ENCODE measurements at regions not wholly inside any gene's neighbourhood (a gene's known extent, or its start where the extent isn't known, plus 50 kb on each side); places are given as distances from the start of the nearest gene placed in this dataset.

DNA sequence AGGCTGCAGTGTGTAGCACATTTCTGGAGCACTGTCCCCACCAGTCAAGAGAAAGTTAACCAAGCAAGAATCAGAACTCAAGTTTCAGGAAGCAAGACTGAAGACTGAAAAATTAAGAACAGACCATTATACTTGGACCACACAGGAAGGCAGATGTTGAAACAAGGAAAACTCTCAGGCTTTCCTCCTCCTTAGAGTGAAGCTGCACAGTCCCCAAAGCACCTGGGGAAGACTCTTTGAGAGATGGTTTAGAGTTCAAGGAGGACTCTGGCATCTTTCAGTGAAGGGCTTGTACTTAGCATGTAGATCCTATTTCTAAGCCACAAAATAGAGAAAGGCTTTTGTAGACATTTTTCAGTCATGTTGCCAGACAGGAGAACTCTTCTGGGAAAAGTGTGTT, 113.7 kb upstream of the KCTD3 start:
- DNase-seq (ENCODE audit: low read depth) = no peak
- no peak overlapping the region for H3K4me3 ChIP-seq (ENCODE audit: low read depth, low read length)
- TF ChIP-seq, protein P1, sequence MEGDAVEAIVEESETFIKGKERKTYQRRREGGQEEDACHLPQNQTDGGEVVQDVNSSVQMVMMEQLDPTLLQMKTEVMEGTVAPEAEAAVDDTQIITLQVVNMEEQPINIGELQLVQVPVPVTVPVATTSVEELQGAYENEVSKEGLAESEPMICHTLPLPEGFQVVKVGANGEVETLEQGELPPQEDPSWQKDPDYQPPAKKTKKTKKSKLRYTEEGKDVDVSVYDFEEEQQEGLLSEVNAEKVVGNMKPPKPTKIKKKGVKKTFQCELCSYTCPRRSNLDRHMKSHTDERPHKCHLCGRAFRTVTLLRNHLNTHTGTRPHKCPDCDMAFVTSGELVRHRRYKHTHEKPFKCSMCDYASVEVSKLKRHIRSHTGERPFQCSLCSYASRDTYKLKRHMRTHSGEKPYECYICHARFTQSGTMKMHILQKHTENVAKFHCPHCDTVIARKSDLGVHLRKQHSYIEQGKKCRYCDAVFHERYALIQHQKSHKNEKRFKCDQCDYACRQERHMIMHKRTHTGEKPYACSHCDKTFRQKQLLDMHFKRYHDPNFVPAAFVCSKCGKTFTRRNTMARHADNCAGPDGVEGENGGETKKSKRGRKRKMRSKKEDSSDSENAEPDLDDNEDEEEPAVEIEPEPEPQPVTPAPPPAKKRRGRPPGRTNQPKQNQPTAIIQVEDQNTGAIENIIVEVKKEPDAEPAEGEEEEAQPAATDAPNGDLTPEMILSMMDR (IDR thresholded peaks at IDR 0.05; ENCODE audit: insufficient read depth, low read depth, low read length, missing control alignments) = no peak

- no peak for DNase-seq (ENCODE audit: low read depth)
- no peak overlapping the region for H3K4me3 ChIP-seq (ENCODE audit: low read depth, low read length)
- TF ChIP-seq, protein P1 (IDR thresholded peaks at IDR 0.05; ENCODE audit: insufficient read depth, low read depth, low read length, missing control alignments) = no peak
Measured at GRCh38 chr1:215457213-215457612, 109.9 kb upstream of the KCTD3 start.

GRCh38 chr1:215458104-215458503, 109.0 kb upstream of the KCTD3 start:
- TF ChIP-seq, protein P1 (IDR thresholded peaks at IDR 0.05; ENCODE audit: insufficient read depth, low read depth, low read length, missing control alignments) = no peak
- DNase-seq (ENCODE audit: low read depth) = no peak
- no peak overlapping the region for H3K4me3 ChIP-seq (ENCODE audit: low read depth, low read length)

DNA sequence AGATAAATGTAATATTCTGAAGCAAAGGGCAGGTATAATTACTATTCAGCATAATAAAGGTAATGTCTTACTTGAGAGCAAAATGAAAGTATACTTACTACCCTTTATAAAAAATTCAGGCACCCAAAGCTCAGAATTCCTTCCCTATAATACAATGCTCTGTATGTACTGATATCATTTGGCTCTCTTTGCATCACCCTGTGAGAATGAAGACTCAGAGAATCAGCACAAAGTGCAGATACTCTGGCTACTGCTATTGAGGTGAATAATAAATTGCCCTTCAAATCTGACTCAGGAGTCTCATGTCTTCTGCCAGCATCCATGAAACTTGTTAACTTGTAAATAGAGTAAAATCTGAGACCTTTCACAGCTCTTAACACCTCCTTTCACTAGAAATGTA, 108.5 kb upstream of the KCTD3 start:
- H3K4me3 ChIP-seq (ENCODE audit: low read depth, low read length) = no peak overlapping the region
- no peak for DNase-seq (ENCODE audit: low read depth)
- TF ChIP-seq, protein P1 (IDR thresholded peaks at IDR 0.05; ENCODE audit: insufficient read depth, low read depth, low read length, missing control alignments) = no peak

- TF ChIP-seq, protein P1 (IDR thresholded peaks at IDR 0.05; ENCODE audit: insufficient read depth, low read depth, low read length, missing control alignments) = no peak
- DNase-seq (ENCODE audit: low read depth) = no peak
- H3K4me3 ChIP-seq (ENCODE audit: low read depth, low read length) = no peak overlapping the region
Measured at GRCh38 chr1:215459136-215459535, 108.0 kb upstream of the KCTD3 start.

GRCh38 chr1:215466361-215466760, 100.7 kb upstream of the KCTD3 start:
- TF ChIP-seq, protein P1 (IDR thresholded peaks at IDR 0.05; ENCODE audit: insufficient read depth, low read depth, low read length, missing control alignments) = no peak
- no peak for DNase-seq (ENCODE audit: low read depth)

DNA sequence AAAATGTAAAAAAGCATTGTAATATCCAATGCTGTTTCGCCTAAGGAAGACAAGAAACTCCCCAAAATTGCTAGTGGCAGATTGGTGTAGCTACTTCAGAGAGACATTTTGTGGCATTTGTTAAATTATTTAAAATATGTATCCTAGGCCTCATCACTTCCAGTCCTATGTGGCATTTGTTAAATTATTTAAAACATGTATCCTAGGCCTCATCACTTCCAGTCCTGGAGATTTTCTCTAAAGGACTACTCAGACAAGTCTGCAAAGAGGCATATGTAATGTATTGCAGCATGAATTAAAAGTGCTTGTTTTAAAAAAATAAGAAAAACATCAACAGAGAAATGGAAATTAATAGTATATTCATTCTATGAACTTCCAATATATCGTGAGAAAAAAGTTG, 95.6 kb upstream of the KCTD3 start:
- DNase-seq (ENCODE audit: low read depth) = no peak
- H3K4me3 ChIP-seq (ENCODE audit: low read depth, low read length) = no peak overlapping the region
- TF ChIP-seq, protein P1 (IDR thresholded peaks at IDR 0.05; ENCODE audit: insufficient read depth, low read depth, low read length, missing control alignments) = no peak

More at GRCh38 chr1:215466361-215466760, 100.7 kb upstream of the KCTD3 start:
- H3K4me3 ChIP-seq (ENCODE audit: low read depth, low read length) = no peak overlapping the region
